Right lobe of liver (tissue), 4 donors: ENCODE measurements at regions not wholly inside any gene's neighbourhood (a gene's known extent, or its start where the extent isn't known, plus 50 kb on each side); places are given as distances from the start of the nearest gene placed in this dataset.

Source experiments
- CTCF ChIP-seq, 4 donors: fragments of 200-600 bp in 3 of 4; fragments of 450-650 bp in 1 of 4; IDR thresholded peaks; one replicate each; pipeline versions ENCODE4 v1.5.1 to v1.8.0; 2016 to 2022; ENCODE audit warnings: antibody characterized with exemption in 4 of 4, mild to moderate bottlenecking in 2 of 4
- POLR2A ChIP-seq: fragments of 450-650 bp; IDR thresholded peaks from one replicate; pipeline ENCODE4 v1.6.1; 2017; ENCODE audit warnings: antibody characterized with exemption, mild to moderate bottlenecking
- donor health status: DM: no; HTN: no; CAD: no.
- donor health status: DM: no; HTN: no; CAD: no.
- donor health status: DM: no; HTN: yes; CAD: no.

- TF ChIP-seq CTCF (IDR thresholded peaks at IDR 0.05) (no peak), POLR2A (no peak)
Observed at GRCh38 chr20:7137395-7138151, 370.1 kb downstream of the BMP2 start.
